Ishikawa (cell line): ENCODE measurements at regions not wholly inside any gene's neighbourhood (a gene's known extent, or its start where the extent isn't known, plus 50 kb on each side); places are given as distances from the start of the nearest gene placed in this dataset.

Experiments used
- EGR1 ChIP-seq: IDR thresholded peaks from 2 replicates; pipeline ENCODE4 v1.6.1; 2012
- EP300 ChIP-seq: IDR thresholded peaks from 2 replicates; pipeline ENCODE4 v1.6.1; 2012; ENCODE audit warnings: borderline replicate concordance
- FOXM1 ChIP-seq: IDR thresholded peaks from 2 replicates; pipeline ENCODE4 v1.6.1; 2012; ENCODE audit warnings: low read depth, borderline replicate concordance
- MAX ChIP-seq: IDR thresholded peaks from 2 replicates; pipeline ENCODE4 v1.6.1; 2012
- NFIC ChIP-seq: IDR thresholded peaks from 2 replicates; pipeline ENCODE4 v1.6.1; 2012
- RAD21 ChIP-seq: IDR thresholded peaks from 2 replicates; pipeline ENCODE4 v1.6.1; 2012; ENCODE audit warnings: low read depth
- REST ChIP-seq: IDR thresholded peaks from 2 replicates; pipeline ENCODE4 v1.6.1; 2012; ENCODE audit warnings: low read depth, mild to moderate bottlenecking
- TAF1 ChIP-seq: IDR thresholded peaks from 2 replicates; pipeline ENCODE4 v1.6.1; 2012; ENCODE audit warnings: low read depth, mild to moderate bottlenecking
- TEAD4 ChIP-seq: IDR thresholded peaks from 2 replicates; pipeline ENCODE4 v1.6.1; 2012
- YY1 ChIP-seq: IDR thresholded peaks from 2 replicates; pipeline ENCODE4 v1.6.1; 2012; ENCODE audit warnings: low read depth

- TF ChIP-seq FOXM1 (no peak), YY1 (no peak), EP300 (no peak), REST (no peak), MAX (no peak), TAF1 (no peak), RAD21 (no peak), EGR1 (no peak), TEAD4 (no peak), NFIC (no peak)
These were observed 801.4 kb upstream of the ZEB2 start for GRCh38 chr2:145321344-145321743.
